ENCODE measurements at regions not wholly inside any gene's neighbourhood (a gene's known extent, or its start where the extent isn't known, plus 50 kb on each side); places are given as distances from the start of the nearest gene placed in this dataset.

DNA sequence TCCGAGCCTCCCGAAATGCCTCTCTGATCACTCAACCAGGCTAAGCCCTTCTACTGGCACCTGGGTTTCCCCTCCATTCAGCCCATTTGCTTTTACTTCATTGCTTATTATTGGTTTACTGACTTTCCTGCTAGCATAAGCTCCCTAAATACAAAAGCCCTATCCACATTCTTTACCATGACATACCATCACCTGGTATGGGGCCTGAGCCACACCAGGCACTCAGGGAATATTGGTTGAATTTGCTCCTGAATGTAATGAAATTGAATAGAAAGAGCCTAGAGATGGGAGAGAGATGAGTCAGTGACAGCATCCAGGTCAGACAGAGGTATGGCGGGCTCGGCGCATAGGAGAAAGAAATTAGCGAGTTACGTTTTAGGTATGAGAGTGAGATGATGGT is 120.0 kb downstream of the CD164 start:
- TF ChIP-seq, protein P1, sequence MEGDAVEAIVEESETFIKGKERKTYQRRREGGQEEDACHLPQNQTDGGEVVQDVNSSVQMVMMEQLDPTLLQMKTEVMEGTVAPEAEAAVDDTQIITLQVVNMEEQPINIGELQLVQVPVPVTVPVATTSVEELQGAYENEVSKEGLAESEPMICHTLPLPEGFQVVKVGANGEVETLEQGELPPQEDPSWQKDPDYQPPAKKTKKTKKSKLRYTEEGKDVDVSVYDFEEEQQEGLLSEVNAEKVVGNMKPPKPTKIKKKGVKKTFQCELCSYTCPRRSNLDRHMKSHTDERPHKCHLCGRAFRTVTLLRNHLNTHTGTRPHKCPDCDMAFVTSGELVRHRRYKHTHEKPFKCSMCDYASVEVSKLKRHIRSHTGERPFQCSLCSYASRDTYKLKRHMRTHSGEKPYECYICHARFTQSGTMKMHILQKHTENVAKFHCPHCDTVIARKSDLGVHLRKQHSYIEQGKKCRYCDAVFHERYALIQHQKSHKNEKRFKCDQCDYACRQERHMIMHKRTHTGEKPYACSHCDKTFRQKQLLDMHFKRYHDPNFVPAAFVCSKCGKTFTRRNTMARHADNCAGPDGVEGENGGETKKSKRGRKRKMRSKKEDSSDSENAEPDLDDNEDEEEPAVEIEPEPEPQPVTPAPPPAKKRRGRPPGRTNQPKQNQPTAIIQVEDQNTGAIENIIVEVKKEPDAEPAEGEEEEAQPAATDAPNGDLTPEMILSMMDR (IDR thresholded peaks at IDR 0.05; ENCODE audit: low read depth, low read length), result no peak
- no peak for DNase-seq (ENCODE audit: extremely low read depth, low read depth)

DNA sequence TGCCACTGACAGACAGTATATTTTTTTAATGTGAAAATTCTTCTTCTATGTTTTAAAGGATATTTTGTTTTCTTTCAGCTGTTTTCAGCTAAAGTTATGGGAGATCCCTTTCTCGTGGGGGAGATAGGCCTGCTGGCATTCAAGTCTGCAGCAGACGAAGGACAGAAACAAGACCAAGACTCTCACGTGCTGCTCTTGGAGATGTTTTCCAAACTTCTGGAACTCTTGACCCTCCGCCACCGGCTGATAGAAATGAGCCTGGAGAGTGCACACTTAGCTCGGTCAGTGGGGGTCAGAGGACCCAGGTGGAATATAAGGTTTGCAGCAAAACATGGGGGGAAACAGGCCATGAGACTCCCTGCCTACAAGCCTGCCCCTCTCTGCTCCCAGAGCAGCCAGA is 120.5 kb downstream of the CD164 start:
- TF ChIP-seq, protein P1 (IDR thresholded peaks at IDR 0.05; ENCODE audit: low read depth, low read length), result no peak
- DNase-seq (ENCODE audit: extremely low read depth, low read depth), result no peak

DNA sequence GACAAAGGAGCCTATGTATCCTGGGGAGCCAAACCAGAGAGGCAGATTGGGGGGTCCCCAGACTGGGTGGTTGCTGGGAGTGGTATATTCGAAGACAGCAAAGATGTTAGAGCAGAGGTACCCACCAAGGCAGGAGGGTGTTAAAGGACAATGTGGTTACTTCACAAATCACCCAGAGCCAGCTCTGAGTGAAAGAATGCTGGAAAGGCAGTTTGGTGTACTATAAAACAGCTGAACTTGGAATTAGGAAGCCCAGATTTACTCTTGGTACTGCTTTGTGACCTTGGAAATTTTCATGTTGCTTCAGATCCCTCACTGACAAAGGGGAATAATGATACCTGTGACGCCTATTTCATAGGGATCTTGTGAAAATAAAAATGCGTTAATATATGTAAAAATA is 121.6 kb downstream of the CD164 start:
- no peak for DNase-seq (ENCODE audit: extremely low read depth, low read depth)
- TF ChIP-seq, protein P1 (IDR thresholded peaks at IDR 0.05; ENCODE audit: low read depth, low read length), result no peak

DNA sequence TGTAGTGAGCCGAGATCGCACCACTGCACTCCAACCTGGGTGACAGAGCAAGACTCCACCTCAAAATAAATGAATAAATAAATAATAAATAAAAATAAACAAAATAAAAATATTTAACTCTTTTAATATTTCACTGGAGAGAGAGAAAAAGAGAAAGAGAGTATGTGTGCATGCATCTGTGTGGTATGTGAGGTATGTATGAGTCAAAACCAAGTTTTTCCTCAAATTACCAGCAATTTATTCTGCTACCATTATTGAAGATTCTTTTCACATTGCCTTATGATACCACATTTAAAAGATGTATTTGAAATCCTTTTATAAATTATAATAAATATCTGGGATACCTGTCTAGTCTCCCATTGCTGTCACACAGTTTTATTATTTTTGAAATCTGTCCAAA is 122.1 kb downstream of the CD164 start:
- TF ChIP-seq, protein P1 (IDR thresholded peaks at IDR 0.05; ENCODE audit: low read depth, low read length), result no peak
- DNase-seq (ENCODE audit: extremely low read depth, low read depth), result no peak

DNA sequence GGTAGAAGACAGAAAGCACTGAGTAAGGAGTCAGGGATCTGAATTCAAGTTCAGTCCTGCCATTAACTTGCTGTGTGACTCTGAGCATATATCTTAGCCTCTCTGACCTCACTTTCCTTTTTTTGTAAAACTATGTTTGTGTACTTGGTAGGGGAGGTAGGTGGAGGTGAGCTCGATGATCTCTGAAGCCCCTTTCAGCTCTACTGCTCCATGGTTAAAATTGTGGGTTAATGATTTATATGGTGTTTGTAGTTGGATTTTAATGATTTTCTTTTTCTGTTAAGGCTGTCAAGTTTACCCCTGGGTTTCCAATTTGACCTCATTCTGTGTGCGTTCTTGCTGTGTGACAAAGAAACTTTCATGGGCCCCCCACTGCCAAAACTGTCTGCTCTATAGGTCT is 124.1 kb downstream of the CD164 start:
- TF ChIP-seq, protein P1 (IDR thresholded peaks at IDR 0.05; ENCODE audit: low read depth, low read length), result no peak
- no peak for DNase-seq (ENCODE audit: extremely low read depth, low read depth)

DNA sequence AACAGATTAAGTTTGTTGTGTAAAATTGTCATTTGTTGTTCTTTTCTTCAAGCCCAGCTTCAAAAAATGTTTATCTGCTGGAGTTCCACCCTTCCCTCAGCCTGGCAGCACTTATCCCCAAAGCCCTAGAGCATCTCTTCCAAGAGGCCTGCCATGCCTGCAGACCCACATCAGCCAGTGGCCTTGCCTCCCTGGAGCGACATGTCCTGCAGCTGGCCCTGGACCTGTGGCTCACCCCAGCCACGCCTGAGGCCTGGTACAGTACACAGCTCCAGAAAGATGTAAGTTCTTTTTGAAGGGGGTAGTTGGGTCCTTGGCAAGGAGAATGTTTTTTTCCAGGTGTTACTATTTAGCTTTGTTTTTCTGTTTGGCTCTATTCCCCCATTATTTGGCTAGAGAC is 124.8 kb downstream of the CD164 start:
- TF ChIP-seq, protein P1 (IDR thresholded peaks at IDR 0.05; ENCODE audit: low read depth, low read length), result no peak
- no peak for DNase-seq (ENCODE audit: extremely low read depth, low read depth)

DNA sequence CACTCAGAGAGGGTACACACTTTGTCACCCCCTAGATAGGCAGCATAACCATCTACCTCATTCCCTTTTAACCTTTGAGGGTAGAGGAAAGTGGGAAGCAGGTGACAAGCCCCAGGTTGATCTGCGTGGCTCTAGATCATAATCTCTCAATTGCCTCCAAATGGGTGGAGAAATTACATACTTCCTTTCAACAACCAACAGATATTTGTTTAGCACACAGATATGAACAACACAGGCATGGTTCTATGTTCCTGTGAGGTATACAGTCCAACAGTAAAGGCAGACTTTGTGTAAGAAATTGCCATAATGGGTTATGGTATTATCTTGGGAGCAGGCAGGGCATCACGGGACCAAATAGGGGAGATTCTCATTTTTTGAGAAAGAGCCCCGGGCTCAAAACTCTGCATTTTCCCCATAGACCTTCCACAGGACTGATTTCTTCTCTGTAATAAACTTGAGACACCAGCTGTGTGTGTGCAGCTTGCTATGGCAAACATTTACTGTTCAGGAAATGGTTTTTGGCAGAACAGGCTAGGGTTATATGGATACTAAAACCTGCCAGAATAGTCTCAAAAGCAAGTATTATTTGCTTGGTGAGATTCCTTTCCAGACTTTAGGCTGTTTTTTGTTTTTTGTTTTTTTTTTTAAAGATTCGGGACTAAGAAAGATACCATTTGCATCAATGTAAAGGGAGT is 126.2 kb downstream of the CD164 start:
- TF ChIP-seq, protein P1 (IDR thresholded peaks at IDR 0.05; ENCODE audit: low read depth, low read length), result no peak

More for the DNA sequence above, 126.2 kb downstream of the CD164 start:
- DNase-seq (ENCODE audit: extremely low read depth, low read depth), result no peak

Measured in AG09319 (cell line).